NCI-H1105 treated with DMSO at 0.1 percent for 48 hours (cell line): ENCODE measurements at regions not wholly inside any gene's neighbourhood (a gene's known extent, or its start where the extent isn't known, plus 50 kb on each side); places are given as distances from the start of the nearest gene placed in this dataset.
"Not testable (repeated sequence)": the region's sequence is repeated elsewhere in the genome, so short reads cannot be mapped to it uniquely, and the experiment has no call there.

Experiments used
- DNase-seq: peaks from one replicate; lab custom pipeline; 2025; lab: John Stamatoyannopoulos, UW

GRCh38 chr10:124180947-124181549 lies 87.7 kb upstream of the CHST15 start:
- no peak for DNase-seq

- DNase-seq, result no peak
Measured at GRCh38 chr10:124180044-124180745, 86.8 kb upstream of the CHST15 start.

GRCh38 chr10:124179308-124180043 lies 86.1 kb upstream of the CHST15 start:
- DNase-seq, result no peak

- no peak for DNase-seq
Measured at GRCh38 chr10:124177180-124177518, 83.8 kb upstream of the CHST15 start.

GRCh38 chr10:124176349-124177179 lies 83.2 kb upstream of the CHST15 start:
- DNase-seq, result no peak

GRCh38 chr10:124175701-124176348 lies 82.4 kb upstream of the CHST15 start:
- DNase-seq, result no peak

GRCh38 chr10:124174673-124175645 lies 81.6 kb upstream of the CHST15 start:
- DNase-seq, result no peak

- no peak for DNase-seq
Measured at GRCh38 chr10:124174071-124174566, 80.7 kb upstream of the CHST15 start.

- DNase-seq, result no peak
Measured at GRCh38 chr10:124173298-124173900, 80.0 kb upstream of the CHST15 start.

GRCh38 chr10:124172181-124172916 lies 79.0 kb upstream of the CHST15 start:
- no peak for DNase-seq

- no peak for DNase-seq
Measured at GRCh38 chr10:124171561-124171960, 78.2 kb upstream of the CHST15 start.

- DNase-seq, result no peak
Measured at GRCh38 chr10:124170631-124171030, 77.2 kb upstream of the CHST15 start.

- no peak for DNase-seq
Measured at GRCh38 chr10:124168991-124169802, 75.8 kb upstream of the CHST15 start.

GRCh38 chr10:124168581-124168980 lies 75.2 kb upstream of the CHST15 start:
- DNase-seq, result no peak

- not testable (repeated sequence) for DNase-seq
Measured at GRCh38 chr10:124167925-124168324, 74.5 kb upstream of the CHST15 start.

- no peak for DNase-seq
Measured at GRCh38 chr10:124166431-124167125, 73.2 kb upstream of the CHST15 start.

GRCh38 chr10:124165827-124166226 lies 72.4 kb upstream of the CHST15 start:
- DNase-seq, result no peak

- DNase-seq, result no peak
Measured at GRCh38 chr10:124165311-124165710, 71.9 kb upstream of the CHST15 start.
